Natural killer cell (primary cell): ENCODE measurements at regions not wholly inside any gene's neighbourhood (a gene's known extent, or its start where the extent isn't known, plus 50 kb on each side); places are given as distances from the start of the nearest gene placed in this dataset.

Source experiments
- ATAC-seq, 3 donors: fragments of 150-1000 bp in 2 of 3; fragments of 200-7000 bp in 1 of 3; cut with Tn5 transposase; 1 replicate in 1 of 3; 2 replicates in 2 of 3; pipeline ENCODE4 v1.10.0; 2021; ENCODE audit warnings: mild to moderate bottlenecking in 2 of 3, moderate library complexity in 2 of 3
- DNase-seq, 2 donors: peaks; one replicate each; pipeline versions ENCODE4 v3.0.0 to v3.0.0-alpha.2; 2013 to 2021; ENCODE audit warnings: mixed read lengths in 1 of 2
- H3K27ac ChIP-seq: one replicate; pipeline ENCODE4 v1.5.1; 2013; ENCODE audit warnings: mild to moderate bottlenecking, low read length
- H3K27me3 ChIP-seq: one replicate; pipeline ENCODE4 v1.6.1; 2013; ENCODE audit warnings: low read length; ENCODE audit not compliant: control insufficient read depth, insufficient read depth
- H3K36me3 ChIP-seq: one replicate; pipeline ENCODE4 v1.6.1; 2013; ENCODE audit warnings: low read length; ENCODE audit not compliant: control insufficient read depth, insufficient read depth
- H3K4me1 ChIP-seq: one replicate; pipeline ENCODE4 v1.6.1; 2013; ENCODE audit warnings: low read length; ENCODE audit not compliant: control insufficient read depth, insufficient read depth
- H3K4me3 ChIP-seq: one replicate; pipeline ENCODE4 v1.5.1; 2013; ENCODE audit warnings: low read length
- H3K9me3 ChIP-seq: one replicate; pipeline ENCODE4 v1.6.1; 2013; ENCODE audit warnings: low read length; ENCODE audit not compliant: control insufficient read depth, insufficient read depth
- H3K27ac Mint-ChIP-seq, 2 donors: one replicate each; pipeline ENCODE4 v1.8.0; 2022; ENCODE audit warnings: mild to moderate bottlenecking in 2 of 2, mixed read lengths in 2 of 2, moderate library complexity in 1 of 2
- H3K27me3 Mint-ChIP-seq, 2 donors: one replicate each; pipeline ENCODE4 v1.8.0; 2022; ENCODE audit warnings: low read depth in 2 of 2, mixed read lengths in 2 of 2
- H3K36me3 Mint-ChIP-seq: one replicate; pipeline ENCODE4 v1.8.0; 2022; ENCODE audit warnings: mixed read lengths
- H3K4me1 Mint-ChIP-seq, 2 donors: one replicate each; pipeline ENCODE4 v1.8.0; 2022; ENCODE audit warnings: mixed read lengths in 2 of 2
- H3K4me3 Mint-ChIP-seq: one replicate; pipeline ENCODE4 v1.8.0; 2022; ENCODE audit warnings: mild to moderate bottlenecking, moderate library complexity, mixed read lengths
- H3K9me3 Mint-ChIP-seq, 2 donors: one replicate each; pipeline ENCODE4 v1.8.0; 2022; ENCODE audit warnings: mixed read lengths in 2 of 2
- WGBS: methylation state at CpG from one replicate; pipeline ENCODE4 v1.1.7; 2013; ENCODE audit warnings: missing lambda C conversion rate; ENCODE audit not compliant: insufficient coverage; 5-methylcytosine and 5-hydroxymethylcytosine counted together
- intact Hi-C: fragments of 100-400 bp; cut with micrococcal nuclease; formaldehyde crosslinking; loops from one replicate; pipeline ENCODE4 v1.14.2; 2022
- TF ChIP-seq, protein P1 (sequence below): fragments of 200-600 bp; IDR thresholded peaks from one replicate; pipeline ENCODE4 v1.8.0; 2022; ENCODE audit warnings: antibody characterized with exemption

DNA sequence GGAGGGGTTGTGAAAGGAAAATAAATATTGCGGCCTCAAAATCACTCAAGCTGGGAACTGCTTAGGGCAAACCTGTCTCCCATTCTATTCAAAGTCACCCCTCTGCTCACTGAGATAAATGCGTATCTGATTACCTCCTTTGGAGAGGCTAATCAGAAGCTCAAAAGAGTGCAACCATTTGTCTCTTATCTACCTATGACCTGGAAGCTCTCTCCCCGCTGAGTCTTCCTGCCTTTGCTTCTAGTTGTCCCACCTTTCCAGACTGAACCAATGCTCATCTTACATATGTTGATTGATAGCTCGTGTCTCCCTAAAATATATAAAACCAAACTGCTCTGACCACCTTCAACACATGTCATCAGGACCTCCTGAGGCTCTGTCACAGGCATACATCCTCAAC lies 91.6 kb upstream of the CAMK1G start:
- WGBS: 86% methylated on average over 4 of the region's 4 CpGs
- intact Hi-C loops: no loop called here
- no peak overlapping the region for H3K4me3 ChIP-seq
- H3K4me3 Mint-ChIP-seq: no peak overlapping the region
- no peaks in the 10 kb centered on the region for H3K27me3 ChIP-seq
- H3K36me3 ChIP-seq: no peaks in the 10 kb centered on the region
- no peak for ATAC-seq
- no peak overlapping the region for H3K27ac Mint-ChIP-seq
- no peaks in the 10 kb centered on the region for H3K4me1 ChIP-seq
- H3K27me3 Mint-ChIP-seq: peaks cover 7 to 11% of the 10 kb centered on the region in 2 donors
- no peak for DNase-seq
- no peaks in the 10 kb centered on the region for H3K4me1 Mint-ChIP-seq
- no peak overlapping the region for H3K27ac ChIP-seq
- H3K36me3 Mint-ChIP-seq: no peaks in the 10 kb centered on the region
- TF ChIP-seq, protein P1, sequence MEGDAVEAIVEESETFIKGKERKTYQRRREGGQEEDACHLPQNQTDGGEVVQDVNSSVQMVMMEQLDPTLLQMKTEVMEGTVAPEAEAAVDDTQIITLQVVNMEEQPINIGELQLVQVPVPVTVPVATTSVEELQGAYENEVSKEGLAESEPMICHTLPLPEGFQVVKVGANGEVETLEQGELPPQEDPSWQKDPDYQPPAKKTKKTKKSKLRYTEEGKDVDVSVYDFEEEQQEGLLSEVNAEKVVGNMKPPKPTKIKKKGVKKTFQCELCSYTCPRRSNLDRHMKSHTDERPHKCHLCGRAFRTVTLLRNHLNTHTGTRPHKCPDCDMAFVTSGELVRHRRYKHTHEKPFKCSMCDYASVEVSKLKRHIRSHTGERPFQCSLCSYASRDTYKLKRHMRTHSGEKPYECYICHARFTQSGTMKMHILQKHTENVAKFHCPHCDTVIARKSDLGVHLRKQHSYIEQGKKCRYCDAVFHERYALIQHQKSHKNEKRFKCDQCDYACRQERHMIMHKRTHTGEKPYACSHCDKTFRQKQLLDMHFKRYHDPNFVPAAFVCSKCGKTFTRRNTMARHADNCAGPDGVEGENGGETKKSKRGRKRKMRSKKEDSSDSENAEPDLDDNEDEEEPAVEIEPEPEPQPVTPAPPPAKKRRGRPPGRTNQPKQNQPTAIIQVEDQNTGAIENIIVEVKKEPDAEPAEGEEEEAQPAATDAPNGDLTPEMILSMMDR: no peak
- H3K9me3 ChIP-seq: peaks cover 4% of the 10 kb centered on the region
- H3K9me3 Mint-ChIP-seq: peaks cover 2% of the 10 kb centered on the region in 2 donors

DNA sequence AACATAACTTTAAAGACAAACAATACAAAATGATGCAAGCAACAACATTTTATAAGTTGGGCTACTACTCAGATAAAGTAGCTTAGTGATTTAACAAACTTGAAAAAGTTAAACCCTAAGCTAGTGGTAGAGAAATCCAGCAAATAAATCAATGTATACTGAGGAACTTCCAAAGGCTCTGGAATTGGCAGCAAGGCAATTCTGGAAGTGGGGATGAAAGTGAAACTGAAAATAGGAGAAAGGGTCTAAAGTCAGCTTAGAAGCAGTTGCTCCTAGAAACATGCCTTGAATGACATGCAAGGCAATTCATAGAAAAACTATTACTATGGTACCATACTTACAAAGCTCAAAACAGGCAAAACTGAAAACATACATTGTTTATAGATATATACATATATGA lies 90.0 kb upstream of the CAMK1G start:
- no peaks in the 10 kb centered on the region for H3K4me1 Mint-ChIP-seq
- Histone ChIP-seq H3K27me3 (no peaks in the 10 kb centered on the region), H3K4me1 (no peaks in the 10 kb centered on the region), H3K27ac (no peak overlapping the region), H3K36me3 (no peaks in the 10 kb centered on the region), H3K9me3 (peaks cover 4% of the 10 kb centered on the region), H3K4me3 (no peak overlapping the region)
- no peak overlapping the region for H3K27ac Mint-ChIP-seq
- H3K36me3 Mint-ChIP-seq: no peaks in the 10 kb centered on the region
- TF ChIP-seq, protein P1: no peak
- intact Hi-C loops: no loop called here
- DNase-seq: no peak
- peaks cover 2 to 6% of the 10 kb centered on the region in 2 donors for H3K9me3 Mint-ChIP-seq
- no peak for ATAC-seq
- peaks cover 4 to 11% of the 10 kb centered on the region in 2 donors for H3K27me3 Mint-ChIP-seq
- no peak overlapping the region for H3K4me3 Mint-ChIP-seq

DNA sequence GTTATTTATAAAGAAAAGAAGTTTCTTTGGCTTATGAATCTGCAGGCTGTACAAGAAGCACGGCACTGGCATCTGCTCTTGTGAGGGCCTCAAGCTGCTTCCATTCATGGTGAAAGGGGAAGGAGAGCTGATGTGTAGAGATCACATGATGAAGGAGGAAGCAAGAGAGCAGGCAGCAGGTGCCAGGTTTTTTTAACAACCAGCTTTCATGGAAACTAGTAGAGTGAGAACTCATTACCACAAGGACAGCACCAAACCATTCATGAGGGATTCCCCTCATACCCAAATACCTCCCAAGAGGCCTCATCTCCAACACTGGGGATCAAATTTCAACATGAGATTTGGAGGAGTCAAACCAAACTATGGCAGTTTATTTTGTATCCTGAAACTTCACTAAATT lies 85.8 kb upstream of the CAMK1G start:
- Histone ChIP-seq H3K4me3 (no peak overlapping the region), H3K27me3 (no peaks in the 10 kb centered on the region), H3K4me1 (no peaks in the 10 kb centered on the region), H3K27ac (no peak overlapping the region), H3K9me3 (peaks cover 10% of the 10 kb centered on the region), H3K36me3 (no peaks in the 10 kb centered on the region)
- no peaks in the 10 kb centered on the region for H3K4me1 Mint-ChIP-seq
- intact Hi-C loops: no loop called here
- no peak overlapping the region for H3K27ac Mint-ChIP-seq
- no peak overlapping the region for H3K4me3 Mint-ChIP-seq
- H3K27me3 Mint-ChIP-seq: peaks cover 0 to 11% of the 10 kb centered on the region in 2 donors
- DNase-seq (no peak), ATAC-seq (no peak)
- peaks cover 10 to 11% of the 10 kb centered on the region in 2 donors for H3K9me3 Mint-ChIP-seq
- 90% methylated on average over 1 of the region's 1 CpG for WGBS
- H3K36me3 Mint-ChIP-seq: peaks cover 12% of the 10 kb centered on the region
- TF ChIP-seq, protein P1: no peak

DNA sequence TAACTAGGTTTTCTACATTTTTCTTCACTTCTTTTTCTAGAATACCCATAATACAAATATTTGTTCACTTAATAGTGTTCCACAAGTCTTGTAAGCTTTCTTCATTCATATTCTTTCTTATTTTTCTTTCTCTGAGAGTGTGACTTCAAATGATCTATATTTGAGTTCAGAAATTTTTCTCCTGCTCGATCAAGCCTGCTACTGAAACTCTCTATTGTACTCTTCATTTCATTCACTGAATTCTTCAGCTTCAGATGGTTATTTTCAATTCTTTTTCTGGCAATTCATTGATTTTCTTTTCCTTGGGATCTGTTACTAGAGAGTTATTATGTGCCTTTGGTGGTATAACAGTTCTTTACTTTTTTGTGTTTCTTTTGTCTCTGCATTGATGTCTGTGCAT lies 82.5 kb upstream of the CAMK1G start:
- no peaks in the 10 kb centered on the region for H3K4me1 Mint-ChIP-seq
- Histone ChIP-seq H3K36me3 (no peaks in the 10 kb centered on the region), H3K4me3 (no peak overlapping the region), H3K4me1 (no peaks in the 10 kb centered on the region), H3K27ac (no peak overlapping the region), H3K9me3 (peaks cover 10% of the 10 kb centered on the region), H3K27me3 (no peaks in the 10 kb centered on the region)
- H3K4me3 Mint-ChIP-seq: no peak overlapping the region
- intact Hi-C loops: no loop called here
- peaks cover 12% of the 10 kb centered on the region for H3K36me3 Mint-ChIP-seq
- no peaks in the 10 kb centered on the region for H3K27me3 Mint-ChIP-seq
- ATAC-seq (no peak), DNase-seq (no peak)
- TF ChIP-seq, protein P1: no peak
- H3K27ac Mint-ChIP-seq: no peak overlapping the region
- peaks cover 10 to 11% of the 10 kb centered on the region in 2 donors for H3K9me3 Mint-ChIP-seq
- 100% methylated on average over 1 of the region's 1 CpG for WGBS
